WTC11 (cell line): ENCODE measurements at regions not wholly inside any gene's neighbourhood (a gene's known extent, or its start where the extent isn't known, plus 50 kb on each side); places are given as distances from the start of the nearest gene placed in this dataset.
"Not testable (repeated sequence)": the region's sequence is repeated elsewhere in the genome, so short reads cannot be mapped to it uniquely, and the experiment has no call there.

Source experiments
- ATAC-seq: fragments of 200-7000 bp; cut with Tn5 transposase; 2 replicates; pipeline ENCODE4 v1.10.0; 2021; ENCODE audit warnings: mild to moderate bottlenecking, moderate library complexity
- CTCF ChIA-PET: fragments of 300-600 bp; sonication (Branson Sonifier 250); formaldehyde crosslinking; loops from one replicate; lab custom pipeline; 2021; ENCODE audit warnings: antibody characterized with exemption; lab: Charles Lee
- POLR2A ChIA-PET: fragments of 350-600 bp; sonication (Branson Sonifier 250); formaldehyde crosslinking; loops from one replicate; lab custom pipeline; 2021; ENCODE audit warnings: antibody characterized with exemption; lab: Charles Lee
- DNase-seq: peaks from one replicate; pipeline ENCODE4 v3.0.0; 2021; ENCODE audit warnings: low spot score
- H3K27ac Mint-ChIP-seq: 2 replicates; pipeline ENCODE4 v1.8.0; 2021; ENCODE audit warnings: mixed read lengths
- H3K27me3 Mint-ChIP-seq: 2 replicates; pipeline ENCODE4 v1.8.0; 2021; ENCODE audit warnings: low read depth, mild to moderate bottlenecking, moderate library complexity, mixed read lengths
- H3K36me3 Mint-ChIP-seq: 2 replicates; pipeline ENCODE4 v1.8.0; 2021; ENCODE audit warnings: mixed read lengths
- H3K4me1 Mint-ChIP-seq: 2 replicates; pipeline ENCODE4 v1.8.0; 2022; ENCODE audit warnings: mixed read lengths
- H3K4me3 Mint-ChIP-seq: 2 replicates; pipeline ENCODE4 v1.8.0; 2021; ENCODE audit warnings: mild to moderate bottlenecking, moderate library complexity, mixed read lengths
- H3K9me3 Mint-ChIP-seq: 2 replicates; pipeline ENCODE4 v1.8.0; 2021; ENCODE audit warnings: mixed read lengths
- FOXJ3 ChIP-seq: sonication (generic); formaldehyde crosslinking; IDR thresholded peaks from 2 replicates; pipeline ENCODE4 v1.9.0; 2021; ENCODE audit warnings: missing genetic modification reagents, mild to moderate bottlenecking, borderline replicate concordance
- JAZF1 ChIP-seq: fragments of 250-450 bp; sonication (Bioruptor Pico); IDR thresholded peaks from 2 replicates; pipeline ENCODE4 v1.9.0; 2021; ENCODE audit warnings: moderate library complexity, mild to moderate bottlenecking, inconsistent platforms
- KAT7 ChIP-seq: sonication (generic); formaldehyde crosslinking; IDR thresholded peaks from 2 replicates; pipeline ENCODE4 v1.8.1; 2023; ENCODE audit warnings: missing genetic modification reagents, mild to moderate bottlenecking, borderline replicate concordance
- MXD4 ChIP-seq: fragments of 250-450 bp; sonication (Bioruptor Pico); IDR thresholded peaks from 2 replicates; pipeline ENCODE4 v1.8.0; 2021; ENCODE audit warnings: mild to moderate bottlenecking, moderate library complexity, borderline replicate concordance
- NR3C1 ChIP-seq: sonication (generic); formaldehyde crosslinking; conservative IDR thresholded peaks from 2 replicates; pipeline ENCODE4 v1.8.1; 2023; ENCODE audit warnings: low read depth, mild to moderate bottlenecking, missing genetic modification reagents
- RORB ChIP-seq: fragments of 250-450 bp; sonication (Bioruptor Pico); IDR thresholded peaks from 2 replicates; pipeline ENCODE4 v1.9.0; 2021; ENCODE audit warnings: mild to moderate bottlenecking
- TP53 ChIP-seq: sonication (generic); formaldehyde crosslinking; IDR thresholded peaks from 2 replicates; pipeline ENCODE4 v1.8.1; 2023; ENCODE audit warnings: mild to moderate bottlenecking, missing genetic modification reagents
- ZBTB21 ChIP-seq: sonication (generic); formaldehyde crosslinking; IDR thresholded peaks from 2 replicates; pipeline ENCODE4 v1.8.1; 2023; ENCODE audit warnings: mild to moderate bottlenecking, missing genetic modification reagents, borderline replicate concordance
- ZNF416 ChIP-seq: fragments of 250-450 bp; sonication (Bioruptor Pico); IDR thresholded peaks from 2 replicates; pipeline ENCODE4 v1.9.0; 2021; ENCODE audit warnings: mild to moderate bottlenecking, inconsistent platforms
- TF ChIP-seq, protein P1 (sequence below): fragments of 250-450 bp; sonication (Bioruptor Pico); IDR thresholded peaks from 2 replicates; pipeline ENCODE4 v1.8.0; 2021; ENCODE audit warnings: mild to moderate bottlenecking
- TF ChIP-seq, protein P2 (sequence below): fragments of 200-600 bp; IDR thresholded peaks from 2 replicates; pipeline ENCODE4 v1.8.0; 2022; ENCODE audit warnings: antibody characterized with exemption
- TF ChIP-seq, protein P3 (sequence below): sonication (generic); formaldehyde crosslinking; IDR thresholded peaks from 2 replicates; pipeline ENCODE4 v1.8.0; 2022; ENCODE audit warnings: mild to moderate bottlenecking, missing genetic modification reagents
- TF ChIP-seq, protein P4 (sequence below): sonication (generic); formaldehyde crosslinking; IDR thresholded peaks from 2 replicates; pipeline ENCODE4 v1.8.1; 2022; ENCODE audit warnings: mild to moderate bottlenecking, missing genetic modification reagents, moderate library complexity, borderline replicate concordance
- TF ChIP-seq, protein P5 (sequence below): sonication (generic); formaldehyde crosslinking; IDR thresholded peaks from 2 replicates; pipeline ENCODE4 v1.8.0; 2022; ENCODE audit warnings: mild to moderate bottlenecking, missing genetic modification reagents

DNA sequence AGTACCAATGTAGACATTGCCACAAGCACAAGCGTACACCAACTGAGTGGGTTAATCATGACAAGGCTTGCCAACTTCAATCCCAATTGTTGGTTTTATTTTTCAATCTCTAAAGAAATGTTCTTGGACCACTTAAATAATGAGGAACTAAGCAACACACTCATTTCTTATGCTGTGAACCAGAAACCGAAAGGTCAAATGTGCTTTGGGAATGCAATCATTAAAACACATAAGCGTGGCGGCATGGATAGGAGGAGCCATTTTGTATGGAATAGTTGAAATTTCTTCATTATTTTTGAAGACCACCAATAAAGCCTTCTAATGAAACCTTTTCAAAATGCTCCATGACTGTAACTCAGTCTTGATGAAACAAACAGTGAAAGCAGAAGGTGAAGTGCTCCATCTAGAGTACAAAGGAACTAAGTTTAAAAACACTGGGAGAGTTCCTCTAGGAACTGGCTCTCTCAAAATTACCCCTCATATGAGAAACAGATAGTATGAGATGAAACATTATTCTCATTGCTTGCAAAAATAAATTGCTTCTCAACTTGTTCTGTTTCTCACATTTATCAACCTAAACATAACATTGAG is 113.2 kb upstream of the CHST9 start (continued):
- TF ChIP-seq FOXJ3 (CRISPR knock-in tag) (no peak), ZNF416 (no peak), NR3C1 (CRISPR knock-in tag) (no peak), KAT7 (no peak), MXD4 (CRISPR knock-in tag) (no peak)
- TF ChIP-seq, protein P1, sequence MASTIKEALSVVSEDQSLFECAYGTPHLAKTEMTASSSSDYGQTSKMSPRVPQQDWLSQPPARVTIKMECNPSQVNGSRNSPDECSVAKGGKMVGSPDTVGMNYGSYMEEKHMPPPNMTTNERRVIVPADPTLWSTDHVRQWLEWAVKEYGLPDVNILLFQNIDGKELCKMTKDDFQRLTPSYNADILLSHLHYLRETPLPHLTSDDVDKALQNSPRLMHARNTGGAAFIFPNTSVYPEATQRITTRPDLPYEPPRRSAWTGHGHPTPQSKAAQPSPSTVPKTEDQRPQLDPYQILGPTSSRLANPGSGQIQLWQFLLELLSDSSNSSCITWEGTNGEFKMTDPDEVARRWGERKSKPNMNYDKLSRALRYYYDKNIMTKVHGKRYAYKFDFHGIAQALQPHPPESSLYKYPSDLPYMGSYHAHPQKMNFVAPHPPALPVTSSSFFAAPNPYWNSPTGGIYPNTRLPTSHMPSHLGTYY (CRISPR knock-in tag), result no peak
- TF ChIP-seq, protein P2, sequence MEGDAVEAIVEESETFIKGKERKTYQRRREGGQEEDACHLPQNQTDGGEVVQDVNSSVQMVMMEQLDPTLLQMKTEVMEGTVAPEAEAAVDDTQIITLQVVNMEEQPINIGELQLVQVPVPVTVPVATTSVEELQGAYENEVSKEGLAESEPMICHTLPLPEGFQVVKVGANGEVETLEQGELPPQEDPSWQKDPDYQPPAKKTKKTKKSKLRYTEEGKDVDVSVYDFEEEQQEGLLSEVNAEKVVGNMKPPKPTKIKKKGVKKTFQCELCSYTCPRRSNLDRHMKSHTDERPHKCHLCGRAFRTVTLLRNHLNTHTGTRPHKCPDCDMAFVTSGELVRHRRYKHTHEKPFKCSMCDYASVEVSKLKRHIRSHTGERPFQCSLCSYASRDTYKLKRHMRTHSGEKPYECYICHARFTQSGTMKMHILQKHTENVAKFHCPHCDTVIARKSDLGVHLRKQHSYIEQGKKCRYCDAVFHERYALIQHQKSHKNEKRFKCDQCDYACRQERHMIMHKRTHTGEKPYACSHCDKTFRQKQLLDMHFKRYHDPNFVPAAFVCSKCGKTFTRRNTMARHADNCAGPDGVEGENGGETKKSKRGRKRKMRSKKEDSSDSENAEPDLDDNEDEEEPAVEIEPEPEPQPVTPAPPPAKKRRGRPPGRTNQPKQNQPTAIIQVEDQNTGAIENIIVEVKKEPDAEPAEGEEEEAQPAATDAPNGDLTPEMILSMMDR, result no peak
- TF ChIP-seq, protein P3, sequence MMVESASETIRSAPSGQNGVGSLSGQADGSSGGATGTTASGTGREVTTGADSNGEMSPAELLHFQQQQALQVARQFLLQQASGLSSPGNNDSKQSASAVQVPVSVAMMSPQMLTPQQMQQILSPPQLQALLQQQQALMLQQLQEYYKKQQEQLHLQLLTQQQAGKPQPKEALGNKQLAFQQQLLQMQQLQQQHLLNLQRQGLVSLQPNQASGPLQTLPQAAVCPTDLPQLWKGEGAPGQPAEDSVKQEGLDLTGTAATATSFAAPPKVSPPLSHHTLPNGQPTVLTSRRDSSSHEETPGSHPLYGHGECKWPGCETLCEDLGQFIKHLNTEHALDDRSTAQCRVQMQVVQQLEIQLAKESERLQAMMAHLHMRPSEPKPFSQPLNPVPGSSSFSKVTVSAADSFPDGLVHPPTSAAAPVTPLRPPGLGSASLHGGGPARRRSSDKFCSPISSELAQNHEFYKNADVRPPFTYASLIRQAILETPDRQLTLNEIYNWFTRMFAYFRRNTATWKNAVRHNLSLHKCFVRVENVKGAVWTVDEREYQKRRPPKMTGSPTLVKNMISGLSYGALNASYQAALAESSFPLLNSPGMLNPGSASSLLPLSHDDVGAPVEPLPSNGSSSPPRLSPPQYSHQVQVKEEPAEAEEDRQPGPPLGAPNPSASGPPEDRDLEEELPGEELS (CRISPR knock-in tag), result no peak
- TF ChIP-seq, protein P4, sequence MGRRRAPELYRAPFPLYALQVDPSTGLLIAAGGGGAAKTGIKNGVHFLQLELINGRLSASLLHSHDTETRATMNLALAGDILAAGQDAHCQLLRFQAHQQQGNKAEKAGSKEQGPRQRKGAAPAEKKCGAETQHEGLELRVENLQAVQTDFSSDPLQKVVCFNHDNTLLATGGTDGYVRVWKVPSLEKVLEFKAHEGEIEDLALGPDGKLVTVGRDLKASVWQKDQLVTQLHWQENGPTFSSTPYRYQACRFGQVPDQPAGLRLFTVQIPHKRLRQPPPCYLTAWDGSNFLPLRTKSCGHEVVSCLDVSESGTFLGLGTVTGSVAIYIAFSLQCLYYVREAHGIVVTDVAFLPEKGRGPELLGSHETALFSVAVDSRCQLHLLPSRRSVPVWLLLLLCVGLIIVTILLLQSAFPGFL (CRISPR knock-in tag), result no peak

DNA sequence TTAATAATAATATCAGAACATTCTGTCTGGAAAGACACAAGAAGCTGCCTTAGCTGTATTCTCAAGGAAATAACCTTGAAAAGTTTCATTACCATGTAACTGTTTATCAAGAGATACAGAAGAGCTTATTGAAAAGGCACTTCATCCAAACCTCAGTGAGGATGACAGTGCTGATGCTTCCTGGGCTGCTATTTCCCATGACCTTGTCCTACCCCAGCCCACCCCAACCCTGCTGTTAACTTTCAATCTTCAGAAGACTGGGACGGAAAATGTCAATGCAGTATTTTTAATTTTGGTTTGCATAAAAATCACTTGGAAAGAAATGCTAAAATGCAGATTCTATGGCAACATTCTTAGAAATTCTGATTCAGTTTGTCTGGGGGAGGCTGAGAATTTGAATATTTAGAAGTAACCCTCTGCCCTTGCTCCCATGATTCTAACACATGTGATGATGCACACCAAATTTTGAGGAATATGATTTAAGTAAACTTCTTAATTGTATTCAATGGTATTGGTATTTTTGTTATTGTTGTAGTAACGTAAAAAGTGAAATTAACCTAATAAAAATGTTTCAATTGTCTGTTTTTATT is 101.0 kb upstream of the CHST9 start:
- H3K27ac Mint-ChIP-seq, DNase-seq, POLR2A ChIA-PET, ATAC-seq, CTCF ChIA-PET, H3K27me3 Mint-ChIP-seq, H3K9me3 Mint-ChIP-seq, H3K4me3 Mint-ChIP-seq, H3K4me1 Mint-ChIP-seq, H3K36me3 Mint-ChIP-seq: not testable (repeated sequence)

DNA sequence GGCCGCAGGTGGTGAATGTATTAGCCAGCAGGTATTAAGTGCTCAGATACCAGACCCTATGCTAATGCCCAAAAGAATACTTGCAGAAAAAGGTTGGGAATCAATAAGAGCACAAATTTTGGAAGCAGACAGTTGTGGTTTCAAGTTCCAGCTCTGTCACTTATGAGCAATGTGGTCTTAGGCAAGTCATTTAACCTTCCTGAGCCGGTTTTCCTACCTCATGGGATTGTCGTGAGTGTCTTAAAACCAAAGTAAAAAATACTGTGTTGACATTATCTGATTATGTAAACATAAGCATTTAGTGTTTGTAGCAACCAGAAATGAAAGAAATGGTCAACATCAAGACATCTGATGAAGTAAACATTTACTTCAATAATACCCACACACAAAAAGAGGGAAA is 93.0 kb upstream of the CHST9 start:
- H3K9me3 Mint-ChIP-seq, result peaks cover 17% of the 10 kb centered on the region
- no peak overlapping the region for H3K4me3 Mint-ChIP-seq
- ATAC-seq (no peak), DNase-seq (no peak)
- ChIA-PET CTCF (no interaction called here), POLR2A (no interaction called here)
- 0 out of 2 replicates have a peak, but pooled peaks cover 2% of the 10 kb centered on the region for H3K27me3 Mint-ChIP-seq
- TF ChIP-seq, protein P5, sequence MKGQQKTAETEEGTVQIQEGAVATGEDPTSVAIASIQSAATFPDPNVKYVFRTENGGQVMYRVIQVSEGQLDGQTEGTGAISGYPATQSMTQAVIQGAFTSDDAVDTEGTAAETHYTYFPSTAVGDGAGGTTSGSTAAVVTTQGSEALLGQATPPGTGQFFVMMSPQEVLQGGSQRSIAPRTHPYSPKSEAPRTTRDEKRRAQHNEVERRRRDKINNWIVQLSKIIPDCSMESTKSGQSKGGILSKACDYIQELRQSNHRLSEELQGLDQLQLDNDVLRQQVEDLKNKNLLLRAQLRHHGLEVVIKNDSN (CRISPR knock-in tag), result no peak
- TF ChIP-seq TP53 (CRISPR knock-in tag) (no peak), JAZF1 (no peak), RORB (CRISPR knock-in tag) (no peak), ZBTB21 (CRISPR knock-in tag) (no peak), NR3C1 (CRISPR knock-in tag) (no peak)
- TF ChIP-seq, protein P3 (CRISPR knock-in tag), result no peak
- TF ChIP-seq, protein P2, result no peak
- H3K36me3 Mint-ChIP-seq, result peaks cover 12% of the 10 kb centered on the region
- no peak overlapping the region for H3K27ac Mint-ChIP-seq
- peaks cover 23% of the 10 kb centered on the region for H3K4me1 Mint-ChIP-seq
